Prostate gland (tissue), 2 donors: ENCODE measurements at regions not wholly inside any gene's neighbourhood (a gene's known extent, or its start where the extent isn't known, plus 50 kb on each side); places are given as distances from the start of the nearest gene placed in this dataset.
"Not testable (repeated sequence)": the region's sequence is repeated elsewhere in the genome, so short reads cannot be mapped to it uniquely, and the experiment has no call there.

ENCODE experiments used
- DNase-seq: peaks from one replicate; pipeline ENCODE4 v3.0.0-alpha.2; 2019; ENCODE audit warnings: low spot score
- H3K27ac ChIP-seq, 2 donors: fragments of 200-600 bp; sonication (generic); 2 replicates each; pipeline ENCODE4 v1.5.1; 2017 to 2019
- H3K27me3 ChIP-seq: fragments of 200-600 bp; sonication (generic); replicated peaks from 2 replicates; pipeline ENCODE4 v1.5.1; 2019; ENCODE audit not compliant: insufficient read depth
- H3K36me3 ChIP-seq, 2 donors: fragments of 200-600 bp; sonication (generic); 1 replicate in 1 of 2; 2 replicates in 1 of 2; pipeline versions ENCODE4 v1.5.1 to v1.8.1; 2017 to 2019
- H3K4me1 ChIP-seq: fragments of 200-600 bp; sonication (generic); replicated peaks from 2 replicates; pipeline ENCODE4 v1.5.1; 2019
- H3K4me3 ChIP-seq, 2 donors: fragments of 200-600 bp; sonication (generic); 2 replicates each; pipeline ENCODE4 v1.5.1; 2017 to 2019
- H3K9me3 ChIP-seq: fragments of 200-600 bp; sonication (generic); 2 replicates; pipeline ENCODE4 v1.5.1; 2017
- POLR2A ChIP-seq: fragments of 450-650 bp; IDR thresholded peaks from one replicate; pipeline ENCODE4 v1.6.1; 2016; ENCODE audit warnings: antibody characterized with exemption, mild to moderate bottlenecking
- POLR2AphosphoS5 ChIP-seq: sonication (generic); formaldehyde crosslinking; IDR thresholded peaks from one replicate; pipeline ENCODE4 v1.6.1; 2017; ENCODE audit warnings: antibody characterized with exemption
- WGBS: methylation state at CpG from one replicate; pipeline ENCODE4 v1.1.5; 2018; 5-methylcytosine and 5-hydroxymethylcytosine counted together
- intact Hi-C: fragments of 100-400 bp; cut with DNase I; formaldehyde crosslinking; loops from one replicate; pipeline ENCODE4 v1.14.2; 2022
- TF ChIP-seq, protein P1 (sequence below), 4 experiments: fragments of 200-600 bp in 2 of 4; fragments of 450-650 bp in 2 of 4; sonication (generic) in 2 of 4; IDR thresholded peaks; 1 replicate in 3 of 4; 2 replicates in 1 of 4; pipeline ENCODE4 v1.5.1; 2016 to 2019; ENCODE audit warnings: antibody characterized with exemption in 4 of 4, mild to moderate bottlenecking in 2 of 4, moderate library complexity in 2 of 4

DNA sequence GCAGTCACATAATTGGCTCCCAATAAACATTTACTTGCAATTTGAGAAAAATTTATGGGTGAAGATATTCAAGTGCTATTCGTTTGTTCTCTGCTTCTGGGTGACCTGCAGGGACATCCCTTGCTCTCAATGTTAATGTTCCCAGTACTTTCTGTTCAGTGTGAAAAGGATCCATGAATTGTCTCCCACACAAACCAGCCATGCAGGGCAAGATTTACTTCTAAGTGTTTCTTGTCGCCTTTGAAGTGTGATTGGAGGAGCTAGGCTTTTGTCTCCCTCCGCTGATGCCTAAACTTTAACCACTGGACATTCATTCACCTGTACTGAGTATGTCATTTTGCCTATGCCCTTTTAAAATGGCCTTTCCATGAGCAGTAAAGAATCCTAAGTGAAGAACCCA lies 66.4 kb upstream of the ADA2 start:
- intact Hi-C loops, result no loop called here
- Histone ChIP-seq H3K4me1 (no peaks in the 10 kb centered on the region), H3K36me3 (no peaks in the 10 kb centered on the region), H3K9me3 (no peaks in the 10 kb centered on the region), H3K27me3 (no peaks in the 10 kb centered on the region), H3K4me3 (no peak overlapping the region), H3K27ac (no peak overlapping the region)
- no peak for DNase-seq
- WGBS, result 52% methylated on average over 3 of the region's 3 CpGs
- TF ChIP-seq POLR2AphosphoS5 (no peak), POLR2A (no peak)
- TF ChIP-seq, protein P1, sequence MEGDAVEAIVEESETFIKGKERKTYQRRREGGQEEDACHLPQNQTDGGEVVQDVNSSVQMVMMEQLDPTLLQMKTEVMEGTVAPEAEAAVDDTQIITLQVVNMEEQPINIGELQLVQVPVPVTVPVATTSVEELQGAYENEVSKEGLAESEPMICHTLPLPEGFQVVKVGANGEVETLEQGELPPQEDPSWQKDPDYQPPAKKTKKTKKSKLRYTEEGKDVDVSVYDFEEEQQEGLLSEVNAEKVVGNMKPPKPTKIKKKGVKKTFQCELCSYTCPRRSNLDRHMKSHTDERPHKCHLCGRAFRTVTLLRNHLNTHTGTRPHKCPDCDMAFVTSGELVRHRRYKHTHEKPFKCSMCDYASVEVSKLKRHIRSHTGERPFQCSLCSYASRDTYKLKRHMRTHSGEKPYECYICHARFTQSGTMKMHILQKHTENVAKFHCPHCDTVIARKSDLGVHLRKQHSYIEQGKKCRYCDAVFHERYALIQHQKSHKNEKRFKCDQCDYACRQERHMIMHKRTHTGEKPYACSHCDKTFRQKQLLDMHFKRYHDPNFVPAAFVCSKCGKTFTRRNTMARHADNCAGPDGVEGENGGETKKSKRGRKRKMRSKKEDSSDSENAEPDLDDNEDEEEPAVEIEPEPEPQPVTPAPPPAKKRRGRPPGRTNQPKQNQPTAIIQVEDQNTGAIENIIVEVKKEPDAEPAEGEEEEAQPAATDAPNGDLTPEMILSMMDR (IDR thresholded peaks at IDR 0.05), result no peak

DNA sequence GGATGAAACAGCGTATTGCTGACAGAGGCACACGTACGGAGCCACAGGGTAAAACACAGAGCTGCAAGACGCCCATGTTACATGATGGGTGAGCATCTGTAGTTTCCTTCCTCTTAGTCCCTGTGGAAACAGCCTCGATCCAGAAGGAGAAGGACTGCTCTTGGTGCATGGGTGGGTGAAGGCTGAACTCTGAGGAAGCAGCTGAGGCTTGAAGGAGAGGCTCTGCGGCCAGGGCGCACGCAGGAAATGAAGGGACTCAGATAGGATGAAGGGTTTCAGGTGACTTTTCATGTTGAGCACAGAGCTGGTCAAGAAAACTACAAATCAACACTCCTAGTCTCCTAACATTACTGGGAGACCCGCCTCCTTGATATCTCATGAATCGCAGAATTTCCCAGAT lies 65.7 kb upstream of the ADA2 start:
- 70% methylated on average over 10 of the region's 10 CpGs for WGBS
- H3K9me3 ChIP-seq, result no peaks in the 10 kb centered on the region
- no peak overlapping the region for H3K4me3 ChIP-seq
- DNase-seq, result no peak
- H3K36me3 ChIP-seq, result no peaks in the 10 kb centered on the region
- no peaks in the 10 kb centered on the region for H3K27me3 ChIP-seq
- intact Hi-C loops, result no loop called here
- H3K4me1 ChIP-seq, result no peaks in the 10 kb centered on the region
- no peak overlapping the region for H3K27ac ChIP-seq
- TF ChIP-seq POLR2A, result no peak
- no peak for TF ChIP-seq POLR2AphosphoS5
- TF ChIP-seq, protein P1 (IDR thresholded peaks at IDR 0.05), result no peak

DNA sequence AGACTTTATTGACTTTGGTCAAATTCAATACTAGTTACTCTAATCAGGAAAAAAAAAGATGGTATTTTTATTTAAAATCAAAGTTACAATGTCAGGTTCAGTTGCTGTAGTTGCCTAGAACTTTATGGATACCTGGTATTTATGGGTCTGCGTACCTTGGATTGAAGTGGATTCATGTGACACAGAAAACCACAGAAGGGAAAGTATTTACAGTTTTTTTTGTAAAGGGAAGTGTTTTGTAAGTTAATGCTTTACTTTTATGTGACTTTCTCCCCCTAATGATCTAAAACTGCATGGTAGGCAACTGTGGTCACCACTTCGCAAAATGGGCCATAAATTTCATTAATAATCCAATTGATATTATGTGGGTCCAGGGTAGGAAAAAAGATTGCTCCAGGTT lies 65.2 kb upstream of the ADA2 start:
- H3K27me3 ChIP-seq, result no peaks in the 10 kb centered on the region
- no peaks in the 10 kb centered on the region for H3K36me3 ChIP-seq
- 60% methylated on average over 2 of the region's 2 CpGs for WGBS
- H3K27ac ChIP-seq, result no peak overlapping the region
- H3K9me3 ChIP-seq, result no peaks in the 10 kb centered on the region
- intact Hi-C loops, result no loop called here
- no peak for TF ChIP-seq POLR2A
- TF ChIP-seq POLR2AphosphoS5, result no peak
- no peaks in the 10 kb centered on the region for H3K4me1 ChIP-seq
- no peak for DNase-seq
- H3K4me3 ChIP-seq, result no peak overlapping the region

GRCh38 chr22:17283865-17284264 lies 64.6 kb upstream of the ADA2 start:
- 80% methylated on average over 10 of the region's 10 CpGs for WGBS
- H3K27ac ChIP-seq, H3K4me1 ChIP-seq, intact Hi-C loops, H3K4me3 ChIP-seq, H3K27me3 ChIP-seq, H3K36me3 ChIP-seq, H3K9me3 ChIP-seq, DNase-seq: not testable (repeated sequence)

DNA sequence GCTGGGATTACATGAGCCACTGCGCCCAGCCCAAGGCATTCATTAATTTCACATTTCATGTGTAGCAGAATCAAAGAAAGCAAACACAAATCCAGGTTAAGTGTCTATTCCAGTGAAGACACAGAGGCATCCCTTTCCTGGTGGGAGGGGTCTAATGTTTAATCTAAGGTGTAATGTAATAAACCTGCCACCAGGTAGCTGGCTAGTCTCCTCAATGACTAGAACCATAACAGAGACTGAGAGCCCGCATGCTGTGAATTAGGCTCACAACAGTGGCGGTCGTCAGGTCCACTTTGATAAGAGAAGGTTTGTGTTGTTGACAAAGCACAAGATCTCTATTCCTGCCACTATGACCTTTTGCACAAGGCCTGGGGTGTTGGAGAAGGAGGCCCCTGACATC lies 64.2 kb upstream of the ADA2 start:
- Histone ChIP-seq H3K4me3 (no peak overlapping the region), H3K9me3 (no peaks in the 10 kb centered on the region), H3K4me1 (no peaks in the 10 kb centered on the region), H3K36me3 (no peaks in the 10 kb centered on the region), H3K27me3 (no peaks in the 10 kb centered on the region), H3K27ac (no peak overlapping the region)
- WGBS, result 89% methylated on average over 4 of the region's 4 CpGs
- TF ChIP-seq POLR2A, result no peak
- TF ChIP-seq, protein P1 (IDR thresholded peaks at IDR 0.05), result no peak
- no peak for TF ChIP-seq POLR2AphosphoS5
- intact Hi-C loops, result no loop called here
- no peak for DNase-seq

DNA sequence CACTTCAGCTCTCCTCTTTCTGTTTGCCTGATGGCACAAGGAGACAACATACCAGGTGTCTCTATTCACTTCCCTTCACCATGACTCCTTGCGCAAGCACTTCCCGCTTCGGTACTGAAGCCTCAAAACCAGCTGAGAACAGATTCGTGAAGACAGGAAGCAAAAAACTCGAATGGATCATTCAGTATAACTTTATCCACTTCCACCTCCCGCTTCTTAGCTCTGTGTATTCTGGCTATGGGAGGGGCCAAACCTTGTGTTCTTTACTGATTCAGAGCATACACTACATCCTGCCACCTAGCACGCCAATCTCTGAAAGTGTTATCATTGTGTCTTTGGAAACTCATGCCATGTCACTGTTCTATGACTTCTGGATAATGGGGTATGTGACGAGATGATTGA lies 62.2 kb upstream of the ADA2 start:
- Histone ChIP-seq H3K36me3 (no peaks in the 10 kb centered on the region), H3K4me3 (no peak overlapping the region), H3K27ac (no peak overlapping the region), H3K9me3 (no peaks in the 10 kb centered on the region), H3K27me3 (no peaks in the 10 kb centered on the region), H3K4me1 (no peaks in the 10 kb centered on the region)
- TF ChIP-seq POLR2A (no peak), POLR2AphosphoS5 (no peak)
- TF ChIP-seq, protein P1 (IDR thresholded peaks at IDR 0.05), result no peak
- WGBS, result 71% methylated on average over 8 of the region's 8 CpGs
- intact Hi-C loops, result no loop called here
- DNase-seq, result no peak
